ENCODE measurements at regions not wholly inside any gene's neighbourhood (a gene's known extent, or its start where the extent isn't known, plus 50 kb on each side); places are given as distances from the start of the nearest gene placed in this dataset.
A peak's percentile ranks its signal among the peaks of the same experiment; 100 is the strongest.

DNA sequence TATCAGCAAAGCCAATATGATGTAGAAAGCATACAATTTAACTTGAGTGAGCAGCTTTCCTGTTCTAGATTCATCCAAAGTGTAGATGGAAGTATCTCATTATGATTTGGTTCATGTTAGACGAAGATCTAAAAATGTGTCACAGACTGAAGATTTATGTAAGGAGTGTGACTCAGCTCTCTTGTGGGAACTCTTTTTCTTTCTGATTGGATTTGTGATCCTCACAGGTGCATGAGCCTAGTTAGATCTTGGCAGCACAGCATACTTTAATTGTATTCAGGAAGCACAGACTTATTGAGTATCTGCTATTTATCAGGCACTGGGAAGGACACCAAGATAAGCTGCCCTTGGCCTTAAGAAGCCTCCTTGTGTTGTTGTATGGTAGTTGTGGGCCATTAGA, 147.1 kb downstream of the C11orf91 start:
- H3K27me3 ChIP-seq (replicated peaks; ENCODE audit: insufficient read depth, low read depth, low read length, poor library complexity) = peaks cover 32% of the 10 kb centered on the region
- BruUV-seq (replicated peaks) = no TSS peak
- CTCF ChIA-PET = interaction anchor here (1.1 kb wide), 1 partner anchor 189 kb away, joined by 3 read pairs; no protein-coding TSS in a partner anchor
- POLR2A ChIA-PET (ENCODE audit: low non-redundant PET) = no interaction called here
- no peaks in the 10 kb centered on the region for H3K4me1 ChIP-seq (ENCODE audit: insufficient read depth, low read length, poor library complexity, severe bottlenecking)
- TF ChIP-seq EZH2 (IDR thresholded peaks at IDR 0.05; ENCODE audit: borderline replicate concordance, low read depth, low read length, poor library complexity, severe bottlenecking) = no peak
- TF ChIP-seq, protein P1, sequence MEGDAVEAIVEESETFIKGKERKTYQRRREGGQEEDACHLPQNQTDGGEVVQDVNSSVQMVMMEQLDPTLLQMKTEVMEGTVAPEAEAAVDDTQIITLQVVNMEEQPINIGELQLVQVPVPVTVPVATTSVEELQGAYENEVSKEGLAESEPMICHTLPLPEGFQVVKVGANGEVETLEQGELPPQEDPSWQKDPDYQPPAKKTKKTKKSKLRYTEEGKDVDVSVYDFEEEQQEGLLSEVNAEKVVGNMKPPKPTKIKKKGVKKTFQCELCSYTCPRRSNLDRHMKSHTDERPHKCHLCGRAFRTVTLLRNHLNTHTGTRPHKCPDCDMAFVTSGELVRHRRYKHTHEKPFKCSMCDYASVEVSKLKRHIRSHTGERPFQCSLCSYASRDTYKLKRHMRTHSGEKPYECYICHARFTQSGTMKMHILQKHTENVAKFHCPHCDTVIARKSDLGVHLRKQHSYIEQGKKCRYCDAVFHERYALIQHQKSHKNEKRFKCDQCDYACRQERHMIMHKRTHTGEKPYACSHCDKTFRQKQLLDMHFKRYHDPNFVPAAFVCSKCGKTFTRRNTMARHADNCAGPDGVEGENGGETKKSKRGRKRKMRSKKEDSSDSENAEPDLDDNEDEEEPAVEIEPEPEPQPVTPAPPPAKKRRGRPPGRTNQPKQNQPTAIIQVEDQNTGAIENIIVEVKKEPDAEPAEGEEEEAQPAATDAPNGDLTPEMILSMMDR (conservative IDR thresholded peaks at IDR 0.05; ENCODE audit: low read depth, low read length) = no peak
- H3K36me3 ChIP-seq (ENCODE audit: insufficient read depth, low read length, poor library complexity, severe bottlenecking) = no peaks in the 10 kb centered on the region
- DNase-seq (ENCODE audit: low spot score) = peak; percentile 26
- no peak overlapping the region for H3K27ac ChIP-seq (ENCODE audit: low read depth, low read length, poor library complexity, severe bottlenecking)
- H3K9me3 ChIP-seq (ENCODE audit: low read depth, low read length, poor library complexity, severe bottlenecking) = no peaks in the 10 kb centered on the region
- intact Hi-C loops (cut with micrococcal nuclease; ENCODE audit: unreplicated experiment) = no loop called here
- no peak overlapping the region for H3K4me3 ChIP-seq (ENCODE audit: low read depth, low read length, poor library complexity, severe bottlenecking)

DNA sequence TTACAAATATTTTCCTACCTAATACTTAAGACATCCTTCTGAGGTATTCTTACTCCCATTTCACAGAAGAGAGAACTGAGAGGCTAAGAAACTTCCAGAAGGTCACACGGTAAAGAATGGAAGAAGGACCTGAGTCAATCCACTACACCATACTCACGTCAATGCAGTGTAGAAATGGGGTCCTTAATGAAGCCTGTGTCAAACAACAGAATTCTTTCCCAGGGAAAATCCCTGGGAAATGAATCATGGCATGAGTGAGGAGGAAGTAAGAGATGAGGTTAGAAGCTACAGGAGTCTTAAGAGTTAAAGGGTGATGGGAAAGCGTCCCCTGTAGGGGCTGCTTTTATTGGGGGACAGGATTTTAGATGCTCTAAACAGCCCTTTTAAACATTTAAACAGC, 147.9 kb downstream of the C11orf91 start:
- H3K27me3 ChIP-seq (replicated peaks; ENCODE audit: insufficient read depth, low read depth, low read length, poor library complexity) = peaks cover 38% of the 10 kb centered on the region
- no TSS peak for BruUV-seq (replicated peaks)
- no peaks in the 10 kb centered on the region for H3K4me1 ChIP-seq (ENCODE audit: insufficient read depth, low read length, poor library complexity, severe bottlenecking)
- no peak for DNase-seq (ENCODE audit: low spot score)
- no peak overlapping the region for H3K27ac ChIP-seq (ENCODE audit: low read depth, low read length, poor library complexity, severe bottlenecking)
- H3K36me3 ChIP-seq (ENCODE audit: insufficient read depth, low read length, poor library complexity, severe bottlenecking) = no peaks in the 10 kb centered on the region
- no peak overlapping the region for H3K4me3 ChIP-seq (ENCODE audit: low read depth, low read length, poor library complexity, severe bottlenecking)
- ChIA-PET CTCF (no interaction called here), POLR2A (ENCODE audit: low non-redundant PET) (no interaction called here)
- no peak for TF ChIP-seq EZH2 (IDR thresholded peaks at IDR 0.05; ENCODE audit: borderline replicate concordance, low read depth, low read length, poor library complexity, severe bottlenecking)
- TF ChIP-seq, protein P1 (conservative IDR thresholded peaks at IDR 0.05; ENCODE audit: low read depth, low read length) = no peak
- intact Hi-C loops (cut with micrococcal nuclease; ENCODE audit: unreplicated experiment) = no loop called here
- no peaks in the 10 kb centered on the region for H3K9me3 ChIP-seq (ENCODE audit: low read depth, low read length, poor library complexity, severe bottlenecking)

DNA sequence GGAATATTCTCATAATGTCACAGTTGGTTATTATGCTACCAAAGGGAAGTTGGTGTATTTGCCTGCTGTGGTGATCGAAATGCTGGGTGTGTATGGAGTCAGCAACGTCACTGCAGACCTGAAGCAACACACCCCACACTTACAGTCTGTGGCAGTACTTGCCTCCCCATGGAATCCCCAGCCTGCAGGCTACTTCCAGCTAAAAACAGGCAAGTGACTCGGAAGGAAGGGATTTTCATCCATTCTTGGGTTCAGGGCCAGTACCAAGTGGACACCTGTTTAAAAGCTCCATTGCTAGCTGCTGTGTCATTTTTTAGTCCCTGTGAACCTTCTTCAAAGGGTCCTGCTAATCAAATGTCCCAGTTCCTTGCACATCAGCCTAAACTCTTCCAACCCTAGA, 149.6 kb downstream of the C11orf91 start:
- H3K36me3 ChIP-seq (ENCODE audit: insufficient read depth, low read length, poor library complexity, severe bottlenecking) = no peaks in the 10 kb centered on the region
- CTCF ChIA-PET = no interaction called here

More for the DNA sequence above, 149.6 kb downstream of the C11orf91 start:
- intact Hi-C loops (cut with micrococcal nuclease; ENCODE audit: unreplicated experiment) = no loop called here
- H3K9me3 ChIP-seq (ENCODE audit: low read depth, low read length, poor library complexity, severe bottlenecking) = no peaks in the 10 kb centered on the region
- H3K4me1 ChIP-seq (ENCODE audit: insufficient read depth, low read length, poor library complexity, severe bottlenecking) = no peaks in the 10 kb centered on the region
- no peak overlapping the region for H3K4me3 ChIP-seq (ENCODE audit: low read depth, low read length, poor library complexity, severe bottlenecking)
- DNase-seq (ENCODE audit: low spot score) = no peak
- TF ChIP-seq EZH2 (IDR thresholded peaks at IDR 0.05; ENCODE audit: borderline replicate concordance, low read depth, low read length, poor library complexity, severe bottlenecking) = no peak
- TF ChIP-seq, protein P1 (conservative IDR thresholded peaks at IDR 0.05; ENCODE audit: low read depth, low read length) = no peak
- H3K27ac ChIP-seq (ENCODE audit: low read depth, low read length, poor library complexity, severe bottlenecking) = no peak overlapping the region
- POLR2A ChIA-PET (ENCODE audit: low non-redundant PET) = no interaction called here
- BruUV-seq (replicated peaks) = no TSS peak
- H3K27me3 ChIP-seq (replicated peaks; ENCODE audit: insufficient read depth, low read depth, low read length, poor library complexity) = peaks cover 40% of the 10 kb centered on the region

Measured in A673 (cell line).